Parathyroid adenoma (tissue), 2 donors: ENCODE measurements at regions not wholly inside any gene's neighbourhood (a gene's known extent, or its start where the extent isn't known, plus 50 kb on each side); places are given as distances from the start of the nearest gene placed in this dataset.
A peak's percentile ranks its signal among the peaks of the same experiment; 100 is the strongest.

Experiments used
- H2AFZ ChIP-seq: fragments of 300-600 bp; sonication (generic); one replicate; pipeline ENCODE4 v1.7.0; 2017; ENCODE audit warnings: antibody characterized with exemption, mild to moderate bottlenecking
- H3K27ac ChIP-seq: fragments of 300-600 bp; sonication (generic); one replicate; pipeline ENCODE4 v1.7.0; 2017
- H3K27me3 ChIP-seq: fragments of 300-600 bp; sonication (generic); one replicate; pipeline ENCODE4 v1.7.0; 2017; ENCODE audit warnings: low read length; ENCODE audit not compliant: control insufficient read depth, insufficient read depth
- H3K36me3 ChIP-seq: fragments of 300-600 bp; sonication (generic); one replicate; pipeline ENCODE4 v1.7.0; 2017; ENCODE audit warnings: low read length; ENCODE audit not compliant: control insufficient read depth, insufficient read depth
- H3K4me1 ChIP-seq: fragments of 300-600 bp; sonication (generic); one replicate; pipeline ENCODE4 v1.7.0; 2017; ENCODE audit warnings: control low read depth
- H3K4me2 ChIP-seq: fragments of 300-600 bp; sonication (generic); one replicate; pipeline ENCODE4 v1.7.0; 2017; ENCODE audit warnings: low read length
- H3K4me3 ChIP-seq: fragments of 300-600 bp; sonication (generic); one replicate; pipeline ENCODE4 v1.7.0; 2017; ENCODE audit warnings: low read depth, low read length
- H3K79me2 ChIP-seq: fragments of 300-600 bp; sonication (generic); one replicate; pipeline ENCODE4 v1.7.0; 2017; ENCODE audit warnings: control low read depth
- H3K9ac ChIP-seq: fragments of 300-600 bp; sonication (generic); one replicate; pipeline ENCODE4 v1.7.0; 2017; ENCODE audit warnings: mild to moderate bottlenecking
- H3K9me3 ChIP-seq: fragments of 300-600 bp; sonication (generic); one replicate; pipeline ENCODE4 v1.7.0; 2017; ENCODE audit warnings: low read length; ENCODE audit not compliant: control insufficient read depth
- TF ChIP-seq, protein P1 (sequence below): fragments of 300-600 bp; sonication (generic); IDR thresholded peaks from one replicate; pipeline ENCODE4 v1.7.0; 2017; ENCODE audit warnings: antibody characterized with exemption, mild to moderate bottlenecking
- donor health status: primary hyperparathyroidism.

DNA sequence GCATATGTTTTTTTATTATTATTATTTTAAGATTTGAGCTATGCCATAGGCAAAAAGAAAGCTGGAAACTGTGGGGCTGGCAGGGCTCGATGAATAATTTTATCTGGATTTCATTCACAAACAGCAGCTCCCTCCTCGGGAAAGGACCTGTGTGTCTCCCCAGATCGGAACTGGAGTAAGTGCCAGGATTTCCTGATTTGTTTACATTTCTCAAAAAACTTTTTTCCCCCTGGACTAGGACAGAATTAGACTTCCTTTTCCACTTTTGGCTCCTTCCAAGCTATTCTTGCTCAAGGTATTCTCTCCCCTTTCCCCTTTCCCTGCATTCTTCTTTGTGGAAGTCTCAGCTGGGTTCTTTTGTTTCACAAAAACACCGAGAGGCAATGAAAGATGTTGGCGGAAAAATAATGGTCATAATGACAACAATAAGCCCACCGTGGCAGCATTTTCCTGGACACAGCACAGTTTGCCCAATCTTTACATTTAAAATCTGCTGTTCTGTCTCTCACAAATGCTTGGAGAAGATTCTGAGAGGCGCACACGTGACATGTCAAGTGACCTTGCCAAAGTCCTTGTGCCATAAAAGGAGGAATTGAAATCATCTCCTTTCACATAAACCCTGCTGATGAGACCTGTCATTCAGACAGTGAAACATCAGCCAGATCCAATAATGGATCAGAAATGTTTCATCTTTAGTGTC is 85.8 kb upstream of the PREP start:
- no peaks in the 10 kb centered on the region for H3K4me1 ChIP-seq
- H3K9me3 ChIP-seq, result no peaks in the 10 kb centered on the region
- TF ChIP-seq, protein P1, sequence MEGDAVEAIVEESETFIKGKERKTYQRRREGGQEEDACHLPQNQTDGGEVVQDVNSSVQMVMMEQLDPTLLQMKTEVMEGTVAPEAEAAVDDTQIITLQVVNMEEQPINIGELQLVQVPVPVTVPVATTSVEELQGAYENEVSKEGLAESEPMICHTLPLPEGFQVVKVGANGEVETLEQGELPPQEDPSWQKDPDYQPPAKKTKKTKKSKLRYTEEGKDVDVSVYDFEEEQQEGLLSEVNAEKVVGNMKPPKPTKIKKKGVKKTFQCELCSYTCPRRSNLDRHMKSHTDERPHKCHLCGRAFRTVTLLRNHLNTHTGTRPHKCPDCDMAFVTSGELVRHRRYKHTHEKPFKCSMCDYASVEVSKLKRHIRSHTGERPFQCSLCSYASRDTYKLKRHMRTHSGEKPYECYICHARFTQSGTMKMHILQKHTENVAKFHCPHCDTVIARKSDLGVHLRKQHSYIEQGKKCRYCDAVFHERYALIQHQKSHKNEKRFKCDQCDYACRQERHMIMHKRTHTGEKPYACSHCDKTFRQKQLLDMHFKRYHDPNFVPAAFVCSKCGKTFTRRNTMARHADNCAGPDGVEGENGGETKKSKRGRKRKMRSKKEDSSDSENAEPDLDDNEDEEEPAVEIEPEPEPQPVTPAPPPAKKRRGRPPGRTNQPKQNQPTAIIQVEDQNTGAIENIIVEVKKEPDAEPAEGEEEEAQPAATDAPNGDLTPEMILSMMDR, result no peak
- H3K9ac ChIP-seq, result no peak overlapping the region
- no peaks in the 10 kb centered on the region for H3K27me3 ChIP-seq
- H3K79me2 ChIP-seq, result no peaks in the 10 kb centered on the region
- no peak overlapping the region for H3K4me2 ChIP-seq
- peak overlapping the region; percentile 53 for H3K27ac ChIP-seq
- H3K36me3 ChIP-seq, result no peaks in the 10 kb centered on the region
- H2AFZ ChIP-seq, result peak overlapping the region; percentile 39
- H3K4me3 ChIP-seq, result no peak overlapping the region

DNA sequence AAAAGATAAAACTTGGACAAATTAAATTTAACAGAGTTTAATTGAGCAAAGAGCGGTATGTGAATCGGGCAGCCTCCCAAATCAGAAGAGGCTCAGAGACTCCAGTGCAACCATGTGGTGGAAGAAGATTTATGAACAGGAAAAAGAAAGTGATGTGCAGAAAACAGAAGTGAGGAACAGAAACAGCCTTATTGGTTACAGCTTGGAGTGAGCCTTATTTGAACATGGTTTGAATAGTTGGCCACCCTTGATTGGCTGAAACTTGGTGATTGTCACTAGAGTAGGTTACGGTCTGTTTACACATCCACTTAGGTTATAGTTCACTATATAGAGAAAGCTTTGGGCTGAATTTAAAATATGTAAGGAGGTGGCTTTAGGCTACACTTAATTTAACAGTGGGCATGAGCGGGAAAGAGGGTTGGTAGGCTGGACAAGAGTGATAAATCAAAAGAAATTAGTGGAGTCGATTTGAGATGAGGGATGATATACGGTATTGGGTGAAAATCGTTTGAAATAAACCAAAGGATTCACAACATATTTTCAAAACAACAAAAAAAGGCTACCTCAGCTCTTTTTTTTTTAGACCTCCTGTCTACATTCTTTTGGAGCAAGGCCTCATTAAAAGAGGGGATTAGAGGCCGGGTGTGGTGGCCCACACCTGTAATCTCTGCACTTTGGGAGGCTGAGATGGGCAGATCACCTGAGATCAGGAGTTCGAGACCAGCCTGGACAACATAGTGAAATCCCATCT is 84.3 kb upstream of the PREP start:
- H3K27ac ChIP-seq, result no peak overlapping the region
- H3K4me1 ChIP-seq, result no peaks in the 10 kb centered on the region
- TF ChIP-seq, protein P1, result no peak
- H3K79me2 ChIP-seq, result no peaks in the 10 kb centered on the region
- no peaks in the 10 kb centered on the region for H3K27me3 ChIP-seq
- H3K9ac ChIP-seq, result no peak overlapping the region
- H3K36me3 ChIP-seq, result no peaks in the 10 kb centered on the region
- no peaks in the 10 kb centered on the region for H3K9me3 ChIP-seq
- H3K4me3 ChIP-seq, result no peak overlapping the region
- no peak overlapping the region for H2AFZ ChIP-seq
- H3K4me2 ChIP-seq, result no peak overlapping the region

DNA sequence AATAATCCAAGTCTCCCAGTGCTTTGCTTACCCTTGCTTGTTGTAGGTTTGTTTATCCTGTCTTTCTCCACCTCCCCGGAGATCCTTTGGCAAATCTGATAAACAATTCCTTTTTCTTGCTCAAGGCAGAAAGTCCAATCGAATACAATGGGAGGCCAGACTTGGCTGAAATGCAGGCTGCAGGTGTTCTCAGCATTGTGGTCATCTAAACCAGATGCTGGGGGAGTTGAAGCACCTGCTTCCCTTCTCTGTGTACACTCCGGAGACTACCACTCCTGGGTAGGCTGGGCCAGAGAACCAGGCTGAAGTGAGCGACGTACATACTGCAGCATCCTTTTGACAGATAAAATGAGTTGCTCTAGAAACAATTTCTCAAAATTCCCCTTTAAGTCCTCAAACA is 82.6 kb upstream of the PREP start:
- Histone ChIP-seq H3K9ac (no peak overlapping the region), H3K36me3 (no peaks in the 10 kb centered on the region), H3K79me2 (no peaks in the 10 kb centered on the region), H3K4me1 (no peaks in the 10 kb centered on the region), H3K4me2 (no peak overlapping the region), H3K4me3 (no peak overlapping the region), H3K27me3 (no peaks in the 10 kb centered on the region), H3K9me3 (no peaks in the 10 kb centered on the region), H3K27ac (no peak overlapping the region), H2AFZ (peak overlapping the region; percentile 14)
- TF ChIP-seq, protein P1, result no peak

DNA sequence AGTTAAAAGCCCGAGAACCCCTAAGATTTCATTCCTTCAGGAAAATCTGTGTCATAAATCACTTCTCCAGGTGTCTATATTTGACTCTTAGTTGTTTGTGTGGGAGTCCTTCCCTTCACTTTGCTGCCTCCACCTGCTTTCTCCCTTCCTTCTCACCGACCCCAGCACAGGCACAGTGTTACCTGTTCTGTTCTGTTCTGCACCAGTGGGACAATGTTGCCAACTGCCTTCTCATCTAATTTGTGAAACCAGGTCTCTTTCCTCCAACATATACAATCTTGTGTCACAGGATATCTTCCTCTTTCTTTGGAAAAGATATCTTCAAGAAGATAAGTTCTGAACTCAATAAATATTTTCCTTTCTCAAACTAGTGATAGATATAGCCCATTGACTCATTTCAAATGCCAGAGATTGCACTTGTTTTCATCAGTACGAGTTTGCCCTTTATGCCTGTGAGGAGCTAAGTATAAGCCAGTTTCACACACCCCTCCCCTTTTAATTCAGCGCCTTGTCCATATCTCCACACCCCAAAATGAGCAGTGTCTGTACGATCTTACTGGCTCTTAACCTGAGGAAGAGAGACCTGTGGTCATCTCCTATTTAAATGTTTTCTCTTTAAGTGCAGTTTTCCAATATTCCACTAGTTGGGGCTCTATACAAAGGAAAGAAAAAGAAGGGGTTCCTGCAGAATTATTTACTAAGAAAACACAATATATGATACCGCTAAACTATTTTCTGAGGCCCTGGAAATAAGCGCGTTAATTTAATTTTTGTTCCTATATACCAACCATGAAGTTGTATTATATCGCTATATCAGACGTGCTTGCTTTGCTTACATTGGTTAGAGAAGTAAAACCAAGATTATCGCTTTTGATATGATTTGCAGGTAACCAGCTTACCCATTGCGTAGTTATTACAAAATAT is 81.6 kb upstream of the PREP start:
- no peak overlapping the region for H3K4me2 ChIP-seq
- H3K9ac ChIP-seq, result no peak overlapping the region
- H3K36me3 ChIP-seq, result no peaks in the 10 kb centered on the region
- H3K9me3 ChIP-seq, result no peaks in the 10 kb centered on the region
- TF ChIP-seq, protein P1, result peak; percentile 84
- H3K4me1 ChIP-seq, result no peaks in the 10 kb centered on the region
- no peaks in the 10 kb centered on the region for H3K27me3 ChIP-seq
- H3K27ac ChIP-seq, result no peak overlapping the region
- no peak overlapping the region for H3K4me3 ChIP-seq
- H2AFZ ChIP-seq, result no peak overlapping the region
- no peaks in the 10 kb centered on the region for H3K79me2 ChIP-seq
